NCI-H2227 treated with DMSO at 0.1 percent for 48 hours (cell line): ENCODE measurements at regions not wholly inside any gene's neighbourhood (a gene's known extent, or its start where the extent isn't known, plus 50 kb on each side); places are given as distances from the start of the nearest gene placed in this dataset.
A peak's percentile ranks its signal among the peaks of the same experiment; 100 is the strongest.
"Not testable (repeated sequence)": the region's sequence is repeated elsewhere in the genome, so short reads cannot be mapped to it uniquely, and the experiment has no call there.

Experiments
- DNase-seq: peaks from one replicate; lab custom pipeline; 2025; lab: John Stamatoyannopoulos, UW

DNA sequence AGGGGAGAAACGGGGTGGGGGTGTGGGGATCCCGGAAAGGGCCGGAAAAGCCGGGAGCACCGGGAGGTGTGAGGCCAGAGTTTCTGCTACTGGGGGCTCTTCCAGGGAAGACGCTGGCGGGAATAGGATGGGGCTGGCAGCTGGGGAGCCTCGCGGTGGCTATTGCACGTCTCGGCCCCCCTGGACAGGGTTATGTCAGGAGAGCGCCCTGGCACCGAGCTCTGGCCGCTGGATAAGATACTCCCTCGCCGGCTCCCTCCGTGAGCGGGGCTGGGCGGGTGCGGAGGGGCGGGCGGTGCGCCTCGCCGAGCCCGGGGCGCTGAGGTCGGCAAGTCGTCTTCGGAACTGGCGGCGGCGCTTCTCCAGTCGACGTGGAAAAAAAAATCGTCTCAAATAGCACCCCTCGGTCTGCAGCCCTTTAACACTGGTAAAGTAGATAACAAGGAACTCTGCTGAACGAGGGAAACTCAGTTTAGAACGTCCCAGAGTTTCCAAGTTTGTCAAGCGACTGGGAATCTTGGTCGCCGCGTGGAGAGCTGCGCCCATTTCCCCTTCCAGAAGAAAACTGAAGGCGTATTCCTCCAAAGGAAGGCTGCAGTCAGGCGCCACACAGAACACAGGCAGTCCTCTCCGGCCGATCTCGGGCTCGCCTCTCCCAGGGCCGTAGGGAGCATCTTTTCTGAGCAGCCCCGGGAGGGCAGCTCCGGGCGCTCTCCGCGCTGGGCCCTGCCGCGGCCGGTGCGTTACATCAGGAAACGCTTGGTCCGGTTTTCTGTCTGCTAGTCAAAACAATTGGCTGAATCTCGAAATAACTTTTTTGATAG lies 115.1 kb downstream of the KCNRG start:
- DNase-seq, result peak; percentile 4

DNA sequence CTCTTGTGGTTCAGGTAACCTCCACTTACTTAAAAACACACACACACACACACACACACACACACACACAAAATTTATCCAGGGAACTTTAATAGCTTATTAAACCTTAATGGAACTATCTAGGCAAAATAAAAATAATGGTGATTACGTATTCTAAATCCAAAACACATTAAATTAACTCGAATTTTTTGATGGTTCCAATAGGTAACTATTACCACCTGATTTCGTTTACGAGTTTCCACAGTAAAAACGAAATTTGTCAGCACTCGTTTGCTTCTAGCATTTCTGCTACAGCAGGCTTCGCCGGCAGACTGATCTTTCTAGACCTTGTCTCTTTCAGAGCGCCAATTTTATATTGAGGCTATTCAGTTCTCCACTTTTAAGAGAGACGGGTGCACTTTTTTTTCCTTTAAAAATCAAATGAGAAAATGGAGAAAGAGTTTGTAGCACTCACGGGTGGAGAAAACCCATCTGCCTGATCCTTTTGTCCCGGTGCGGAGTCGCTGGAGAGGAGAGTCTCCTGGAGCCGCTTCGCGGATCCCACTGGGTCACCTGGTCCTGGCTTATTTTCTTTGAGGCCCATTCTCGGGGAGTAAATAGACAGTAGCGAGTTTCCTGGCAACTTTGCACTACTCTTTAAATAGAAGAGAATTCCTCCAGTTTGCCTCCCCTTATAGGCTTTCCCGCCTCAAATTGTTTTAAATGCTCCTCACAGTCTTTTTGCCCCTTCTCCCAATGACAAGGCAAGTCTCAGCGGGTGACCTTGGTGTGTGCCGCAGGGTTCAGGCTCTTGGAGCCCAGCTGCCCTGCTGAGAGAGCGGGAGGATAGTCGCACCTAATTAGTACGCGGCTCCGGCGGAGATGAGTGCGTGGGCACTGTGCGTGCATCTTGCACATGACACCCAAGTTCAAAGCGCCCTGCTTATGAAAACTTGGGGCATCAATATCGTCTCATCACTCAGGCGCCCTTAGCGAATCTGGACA lies 117.0 kb downstream of the KCNRG start:
- no peak for DNase-seq

- no peak for DNase-seq
These were observed 117.7 kb downstream of the KCNRG start for GRCh38 chr13:50132904-50133357.

- DNase-seq, result no peak
These were observed 118.2 kb downstream of the KCNRG start for GRCh38 chr13:50133358-50133953.

GRCh38 chr13:50136226-50136625 lies 121.0 kb downstream of the KCNRG start:
- no peak for DNase-seq

GRCh38 chr13:50136678-50137077 lies 121.4 kb downstream of the KCNRG start:
- DNase-seq, result no peak

DNA sequence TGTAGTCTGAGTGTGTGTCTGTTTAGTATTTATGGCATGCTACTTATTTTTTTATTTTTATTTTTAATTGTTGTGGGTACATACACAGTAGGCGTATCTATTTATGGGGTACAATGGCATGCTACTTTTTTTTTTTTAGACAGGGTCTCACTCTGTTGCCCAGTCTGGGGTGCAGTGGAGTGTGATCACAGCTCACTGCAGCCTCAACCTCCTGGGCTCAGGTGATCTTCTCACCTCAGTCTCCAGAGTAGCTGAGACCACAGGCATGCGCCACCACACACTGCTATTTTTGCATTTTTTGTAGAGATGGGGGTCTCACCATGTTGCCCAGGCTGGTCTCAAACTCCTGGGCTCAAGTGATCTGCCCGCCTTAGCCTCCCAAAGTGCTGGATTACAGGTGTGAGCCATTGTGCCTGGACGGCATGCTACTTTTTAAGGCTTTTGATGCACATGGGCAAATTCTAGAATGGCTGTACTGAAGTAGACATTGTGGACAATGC lies 124.2 kb downstream of the KCNRG start:
- not testable (repeated sequence) for DNase-seq

- no peak for DNase-seq
These were observed 124.9 kb downstream of the KCNRG start for GRCh38 chr13:50140153-50140552.

GRCh38 chr13:50140581-50141374 lies 125.5 kb downstream of the KCNRG start:
- DNase-seq, result no peak

- no peak for DNase-seq
These were observed 126.2 kb downstream of the KCNRG start for GRCh38 chr13:50141375-50141975.

DNA sequence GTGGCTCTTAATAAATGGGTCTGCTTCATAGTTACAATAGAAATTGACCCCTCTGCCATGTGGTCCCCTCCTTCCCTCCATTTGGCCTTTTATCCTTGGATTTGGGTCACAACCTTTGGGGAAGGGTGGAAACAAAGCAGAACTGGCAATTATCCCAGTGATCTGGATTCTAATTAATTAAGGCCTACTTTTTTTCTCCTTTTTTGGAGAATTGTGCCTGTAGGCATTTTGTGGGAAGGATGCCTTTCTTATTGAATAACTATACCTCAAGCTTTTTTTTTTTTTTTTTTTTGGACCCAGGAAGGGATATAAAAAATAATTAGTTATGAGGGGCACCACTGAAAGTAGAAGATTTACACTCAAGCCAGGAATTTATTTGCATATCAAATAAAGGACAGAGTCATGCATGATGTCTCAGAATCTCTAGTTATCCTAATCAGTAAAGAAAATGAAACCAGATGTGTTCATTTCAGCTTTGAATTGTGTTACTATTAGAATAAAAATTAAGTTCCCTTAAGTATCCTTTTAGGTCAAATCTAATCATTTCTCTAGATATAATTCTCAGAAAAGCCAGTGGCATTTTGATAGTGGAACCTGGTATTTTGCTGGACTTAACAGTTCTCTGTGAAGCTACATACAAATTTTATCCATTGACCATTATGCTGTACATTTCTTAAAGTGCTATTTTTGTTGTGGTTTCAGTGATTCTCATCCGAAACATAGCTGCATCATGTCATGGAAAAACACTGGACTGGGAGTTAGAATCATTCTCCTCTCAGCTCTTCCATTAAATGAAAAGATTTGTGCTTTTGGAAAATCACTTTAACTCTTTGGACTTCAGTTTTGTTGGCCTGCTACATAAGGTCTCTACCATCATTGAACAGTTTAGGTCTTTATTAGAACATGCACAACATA lies 129.3 kb downstream of the KCNRG start:
- no peak for DNase-seq

GRCh38 chr13:50149214-50149613 lies 134.0 kb downstream of the KCNRG start:
- DNase-seq, result no peak

- DNase-seq, result no peak
These were observed 134.7 kb downstream of the KCNRG start for GRCh38 chr13:50149932-50150331.

DNA sequence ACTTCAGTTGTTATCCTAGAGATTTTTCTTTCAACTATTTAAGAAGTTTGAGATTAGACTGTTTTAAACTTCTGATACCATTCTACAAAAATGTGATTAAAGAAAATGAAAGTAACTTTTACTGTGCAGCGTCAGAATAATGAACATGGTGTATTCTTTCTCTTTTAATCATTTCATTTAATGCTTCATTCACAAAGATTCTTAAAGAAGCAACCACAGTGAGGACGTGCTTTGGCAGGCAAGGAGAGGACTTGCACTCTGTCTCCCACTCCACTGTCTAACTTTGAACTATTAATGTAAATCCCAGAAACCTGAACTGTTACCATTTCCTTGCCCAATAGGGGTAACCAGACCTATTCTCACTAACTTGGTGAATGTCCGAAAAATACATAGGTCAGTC lies 137.0 kb downstream of the KCNRG start:
- DNase-seq, result no peak

- no peak for DNase-seq
These were observed 137.5 kb downstream of the KCNRG start for GRCh38 chr13:50152655-50153309.

- no peak for DNase-seq
These were observed 138.2 kb downstream of the KCNRG start for GRCh38 chr13:50153401-50153800.

GRCh38 chr13:50153876-50154275 lies 138.6 kb downstream of the KCNRG start:
- DNase-seq, result no peak

GRCh38 chr13:50154697-50155096 lies 139.5 kb downstream of the KCNRG start:
- DNase-seq, result no peak

DNA sequence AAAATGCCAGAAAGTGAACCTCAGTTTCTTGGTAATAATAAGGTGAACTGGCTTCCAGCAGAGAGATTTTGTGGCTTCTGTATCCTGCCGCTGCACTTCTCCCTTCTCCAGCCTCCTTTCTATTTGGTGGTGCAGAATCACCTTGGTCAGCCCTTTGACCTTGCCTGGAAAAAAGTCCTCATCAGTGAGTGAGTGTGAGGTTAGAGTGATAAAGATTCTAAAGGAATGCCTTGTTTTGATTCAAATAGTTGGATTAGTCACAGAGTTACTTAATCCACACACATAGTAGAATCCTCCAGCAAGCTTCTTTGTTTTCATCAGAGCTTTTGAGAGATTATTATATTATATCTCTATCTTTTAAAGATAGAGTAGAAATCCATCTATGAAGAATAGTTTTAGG lies 140.9 kb downstream of the KCNRG start:
- no peak for DNase-seq
